AG04450 (cell line): ENCODE measurements at regions not wholly inside any gene's neighbourhood (a gene's known extent, or its start where the extent isn't known, plus 50 kb on each side); places are given as distances from the start of the nearest gene placed in this dataset.

Experiments
- CTCF ChIA-PET: fragments of 300-600, 350-600 bp; formaldehyde crosslinking; extraction: SDS; loops from one replicate; lab custom pipeline; 2022; ENCODE audit warnings: antibody characterized with exemption, inconsistent platforms; lab: Charles Lee
- POLR2A ChIA-PET: fragments of 350-600 bp; formaldehyde crosslinking; extraction: SDS; loops from one replicate; lab custom pipeline; 2021; ENCODE audit warnings: antibody characterized with exemption, inconsistent platforms; lab: Yijun Ruan, JAX
- DNase-seq: peaks from one replicate; pipeline ENCODE4 v3.0.0-alpha.2; 2011; ENCODE audit warnings: low read depth, low spot score
- H3K27ac ChIP-seq: one replicate; pipeline ENCODE4 v1.5.1; 2012; ENCODE audit warnings: low read depth, low read length, control low read depth
- H3K27me3 ChIP-seq: one replicate; pipeline ENCODE4 v1.6.0; 2012; ENCODE audit warnings: low read length; ENCODE audit not compliant: control insufficient read depth, insufficient read depth
- H3K4me3 ChIP-seq: 2 replicates; pipeline ENCODE4 v1.5.1; 2011; ENCODE audit warnings: mild to moderate bottlenecking, low read depth, low read length, control low read depth
- H3K9me3 ChIP-seq: 2 replicates; pipeline ENCODE4 v1.5.1; 2012; ENCODE audit warnings: low read length; ENCODE audit not compliant: control insufficient read depth, insufficient read depth
- CTCF ChIP-seq: IDR thresholded peaks from 2 replicates; pipeline ENCODE4 v1.5.1; 2011; ENCODE audit warnings: low read depth, low read length, control low read depth, inconsistent platforms

- POLR2A ChIA-PET = no interaction called here
- Histone ChIP-seq H3K27ac (no peak overlapping the region), H3K4me3 (no peak overlapping the region), H3K9me3 (peaks cover 13% of the 10 kb centered on the region), H3K27me3 (no peaks in the 10 kb centered on the region)
- no peak for DNase-seq
- CTCF ChIA-PET = no interaction called here
- no peak for TF ChIP-seq CTCF
These were observed 299.3 kb upstream of the RTL1 start for GRCh38 chr14:101202627-101203404.

- Histone ChIP-seq H3K27me3 (no peaks in the 10 kb centered on the region), H3K27ac (no peak overlapping the region), H3K4me3 (no peak overlapping the region), H3K9me3 (peaks cover 18% of the 10 kb centered on the region)
- DNase-seq = no peak
- no peak for TF ChIP-seq CTCF
- CTCF ChIA-PET = no interaction called here
- POLR2A ChIA-PET = no interaction called here
These were observed 303.0 kb upstream of the RTL1 start for GRCh38 chr14:101206556-101206955.

DNA sequence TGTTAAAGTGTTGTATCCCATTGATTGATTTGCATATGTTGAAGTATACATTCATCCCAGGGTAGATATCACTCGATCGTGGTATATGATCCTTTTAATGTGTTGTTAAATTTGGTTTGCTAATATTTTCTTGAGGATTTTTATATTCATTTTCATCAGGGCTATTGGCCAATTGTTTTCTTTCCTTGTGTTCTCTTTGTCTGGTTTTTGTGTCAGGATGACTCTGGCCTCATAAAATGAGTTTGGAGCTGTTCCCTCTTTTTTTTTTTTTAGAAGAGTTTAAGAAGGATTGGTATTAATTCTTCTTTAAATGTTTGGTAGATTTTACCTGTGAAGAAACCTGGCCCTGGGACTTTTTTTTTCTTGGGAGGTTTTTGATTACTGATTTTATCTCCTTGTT lies 303.5 kb upstream of the RTL1 start:
- CTCF ChIA-PET = no interaction called here
- H3K9me3 ChIP-seq = peaks cover 18% of the 10 kb centered on the region
- no peak for TF ChIP-seq CTCF
- POLR2A ChIA-PET = no interaction called here
- no peaks in the 10 kb centered on the region for H3K27me3 ChIP-seq
- DNase-seq = no peak
- H3K27ac ChIP-seq = no peak overlapping the region
- H3K4me3 ChIP-seq = no peak overlapping the region

- H3K4me3 ChIP-seq = no peak overlapping the region
- no peak overlapping the region for H3K27ac ChIP-seq
- no peaks in the 10 kb centered on the region for H3K27me3 ChIP-seq
- POLR2A ChIA-PET = no interaction called here
- CTCF ChIA-PET = no interaction called here
- DNase-seq = no peak
- no peak for TF ChIP-seq CTCF
- peaks cover 19% of the 10 kb centered on the region for H3K9me3 ChIP-seq
These were observed 304.4 kb upstream of the RTL1 start for GRCh38 chr14:101207897-101208296.

- Histone ChIP-seq H3K9me3 (peaks cover 10% of the 10 kb centered on the region), H3K4me3 (no peak overlapping the region), H3K27ac (no peak overlapping the region), H3K27me3 (no peaks in the 10 kb centered on the region)
- POLR2A ChIA-PET = no interaction called here
- CTCF ChIA-PET = no interaction called here
- DNase-seq = no peak
- no peak for TF ChIP-seq CTCF
These were observed 306.1 kb upstream of the RTL1 start for GRCh38 chr14:101209594-101209993.
